GM12878 (cell line): ENCODE measurements at regions not wholly inside any gene's neighbourhood (a gene's known extent, or its start where the extent isn't known, plus 50 kb on each side); places are given as distances from the start of the nearest gene placed in this dataset.
A peak's percentile ranks its signal among the peaks of the same experiment; 100 is the strongest.

Experiments
- ATAC-seq: fragments of 200-7000 bp; cut with Tn5 transposase; 3 replicates; pipeline ENCODE4 v1.9.1; 2020; ENCODE audit warnings: mild to moderate bottlenecking, moderate library complexity
- BruUV-seq: library from RNA; stranded (reverse); fragments of 400-500 nt; replicated peaks from 2 replicates; lab custom pipeline; 2021; lab: Mats Ljungman, UMichigan
- CTCF ChIA-PET: fragments of 300-600 bp; sonication (Branson Sonifier 250); formaldehyde crosslinking; extraction: SDS; loops from one replicate; lab custom pipeline; 2021; ENCODE audit warnings: inconsistent platforms; lab: Yijun Ruan, JAX
- POLR2A ChIA-PET: fragments of 350-600 bp; formaldehyde crosslinking; extraction: SDS; loops from one replicate; lab custom pipeline; 2021; ENCODE audit warnings: inconsistent platforms; lab: Charles Lee
- RAD21 ChIA-PET: fragments of 300-600 bp; sonication (Branson Sonifier 250); formaldehyde crosslinking; loops from one replicate; lab custom pipeline; 2023; ENCODE audit warnings: antibody characterized with exemption; ENCODE audit not compliant: unreplicated experiment; lab: Charles Lee
- SMC1A ChIA-PET: fragments of 300-600 bp; sonication (Branson Sonifier 250); formaldehyde crosslinking; loops from one replicate; lab custom pipeline; 2023; ENCODE audit not compliant: unreplicated experiment, uncharacterized antibody; lab: Charles Lee
- DNase-seq: peaks from one replicate; pipeline ENCODE4 v3.0.0-alpha.2; 2011; ENCODE audit warnings: low read depth, low spot score
- FAIRE-seq: peaks from 3 replicates; lab custom pipeline; 2011; peaks lifted over from hg19 to GRCh38; lab: Jason Lieb, UNC
- H2AFZ ChIP-seq: 2 replicates; pipeline ENCODE4 v1.6.0; 2011; ENCODE audit warnings: low read depth, low read length, control low read depth; ENCODE audit not compliant: control insufficient read depth
- H3K27ac ChIP-seq: 2 replicates; pipeline ENCODE4 v1.5.1; 2011; ENCODE audit warnings: control low read depth; ENCODE audit not compliant: control insufficient read depth, insufficient read depth
- H3K27me3 ChIP-seq, 2 experiments: replicated peaks in 1 of 2; 2 replicates each; pipeline versions ENCODE4 v1.6.0 to v1.6.1; 2011; ENCODE audit warnings: low read length in 1 of 2; ENCODE audit not compliant: control insufficient read depth in 2 of 2, insufficient read depth in 2 of 2
- H3K36me3 ChIP-seq, 2 experiments: 2 replicates each; pipeline ENCODE4 v1.5.1; 2011; ENCODE audit warnings: low read length in 1 of 2; ENCODE audit not compliant: control insufficient read depth in 2 of 2, insufficient read depth in 2 of 2
- H3K4me1 ChIP-seq: 2 replicates; pipeline ENCODE4 v1.6.1; 2011; ENCODE audit warnings: mild to moderate bottlenecking, low read length, moderate library complexity, mixed read lengths; ENCODE audit not compliant: control insufficient read depth, insufficient read depth
- H3K4me2 ChIP-seq: 2 replicates; pipeline ENCODE4 v1.6.0; 2011; ENCODE audit warnings: control low read depth; ENCODE audit not compliant: control insufficient read depth, insufficient read depth
- H3K4me3 ChIP-seq: fragments of 200-600 bp; sonication (generic); 2 replicates; pipeline ENCODE4 v1.5.1; 2016
- H3K79me2 ChIP-seq: 2 replicates; pipeline ENCODE4 v1.6.0; 2011; ENCODE audit warnings: low read length; ENCODE audit not compliant: control insufficient read depth, insufficient read depth
- H3K9ac ChIP-seq: 2 replicates; pipeline ENCODE4 v1.8.0; 2011; ENCODE audit warnings: low read length, control low read depth, mixed read lengths; ENCODE audit not compliant: control insufficient read depth, insufficient read depth
- H3K9me3 ChIP-seq: replicated peaks from 3 replicates; pipeline ENCODE4 v1.5.1; 2011; ENCODE audit warnings: mild to moderate bottlenecking, low read length; ENCODE audit not compliant: control insufficient read depth, insufficient read depth
- H4K20me1 ChIP-seq: 2 replicates; pipeline ENCODE4 v1.6.0; 2011; ENCODE audit not compliant: control insufficient read depth, insufficient read depth
- BRCA1 ChIP-seq: IDR thresholded peaks from 2 replicates; pipeline ENCODE4 v1.6.1; 2011; ENCODE audit warnings: low read depth, low read length, improper control_type of control experiment
- CHD2 ChIP-seq: IDR thresholded peaks from 2 replicates; pipeline ENCODE4 v1.6.1; 2011; ENCODE audit warnings: low read depth, low read length, improper control_type of control experiment, borderline replicate concordance
- CREM ChIP-seq: IDR thresholded peaks from 2 replicates; pipeline ENCODE4 v1.6.1; 2014; ENCODE audit warnings: antibody characterized with exemption, low read depth
- EED ChIP-seq: sonication (generic); IDR thresholded peaks from 2 replicates; pipeline ENCODE4 v1.6.1; 2016; ENCODE audit warnings: antibody characterized with exemption, low read depth
- HDAC6 ChIP-seq: fragments of 200-600 bp; sonication (generic); IDR thresholded peaks from one replicate; pipeline ENCODE4 v1.8.0; 2017; ENCODE audit warnings: antibody characterized with exemption; ENCODE audit not compliant: unreplicated experiment
- IRF4 ChIP-seq: IDR thresholded peaks from 2 replicates; pipeline ENCODE4 v1.6.1; 2011; ENCODE audit warnings: low read depth, low read length
- JUNB ChIP-seq: IDR thresholded peaks from 2 replicates; pipeline ENCODE4 v1.6.1; 2016; ENCODE audit warnings: antibody characterized with exemption, mild to moderate bottlenecking
- MTA3 ChIP-seq: IDR thresholded peaks from 2 replicates; pipeline ENCODE4 v1.6.1; 2012; ENCODE audit warnings: low read length, inconsistent platforms, borderline replicate concordance
- RUNX3 ChIP-seq: IDR thresholded peaks from 2 replicates; pipeline ENCODE4 v1.6.1; 2012; ENCODE audit warnings: low read length, inconsistent platforms
- ZZZ3 ChIP-seq: IDR thresholded peaks from 2 replicates; pipeline ENCODE4 v1.6.1; 2011; ENCODE audit warnings: low read depth; ENCODE audit not compliant: control insufficient read depth, insufficient read length
- WGBS: methylation state at CpG from one replicate; pipeline ENCODE4 v1.1.6; 2016; ENCODE audit warnings: low lambda C conversion rate; ENCODE audit not compliant: insufficient replicate concordance, insufficient coverage; ENCODE audit errors: missing lambda C conversion rate; 5-methylcytosine and 5-hydroxymethylcytosine counted together
- in situ Hi-C: fragments of 300-500 bp; cut with MboI; formaldehyde crosslinking; loops from 9 replicates; pipeline ENCODE4 v1.14.3; 2018; ENCODE audit warnings: mixed read lengths
- intact Hi-C: fragments of 100-400 bp; cut with micrococcal nuclease; formaldehyde crosslinking; loops from one replicate; pipeline ENCODE4 v1.14.2; 2022; ENCODE audit not compliant: unreplicated experiment
- TF ChIP-seq, protein P1 (sequence below): fragments of 450-650 bp; IDR thresholded peaks from 2 replicates; pipeline ENCODE4 v1.6.1; 2016; ENCODE audit warnings: mild to moderate bottlenecking
- TF ChIP-seq, protein P2 (sequence below): fragments of 450-650 bp; IDR thresholded peaks from 2 replicates; pipeline ENCODE4 v1.6.1; 2017; ENCODE audit warnings: mild to moderate bottlenecking, moderate library complexity
- TF ChIP-seq, protein P3 (sequence below): fragments of 450-650 bp; formaldehyde crosslinking; IDR thresholded peaks from 2 replicates; pipeline ENCODE4 v1.5.0; 2022; ENCODE audit warnings: mild to moderate bottlenecking, missing genetic modification characterization

DNA sequence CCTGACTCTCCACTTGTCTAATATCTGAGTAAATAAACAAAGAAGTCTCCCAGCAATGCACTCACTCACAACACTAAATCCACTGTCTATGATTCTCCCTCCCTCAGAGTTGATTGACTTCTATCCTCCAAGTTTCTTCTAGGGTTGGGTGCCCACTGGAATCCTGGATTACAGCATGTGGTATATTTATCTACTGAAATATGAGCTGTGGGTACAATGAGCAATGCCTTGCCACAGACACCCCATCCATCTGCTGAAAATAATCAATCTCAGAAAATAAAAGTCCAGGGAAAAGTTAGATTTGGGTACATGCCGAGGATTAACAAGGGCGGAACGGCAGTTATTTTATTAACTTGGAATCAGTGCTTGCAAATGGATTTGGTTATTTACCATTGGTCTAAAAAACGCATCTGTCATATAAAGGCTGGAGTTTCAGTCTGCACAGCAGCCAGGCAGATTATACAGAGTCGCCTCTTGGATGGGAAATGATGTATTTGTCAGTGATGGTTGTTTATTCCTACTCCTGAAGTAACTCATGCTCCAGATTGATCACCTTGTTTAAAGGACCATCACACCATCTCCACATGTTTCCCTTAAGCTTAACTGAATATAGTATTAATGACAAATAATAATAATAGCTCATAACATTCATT lies 193.9 kb upstream of the SOX9 start (continued):
- TF ChIP-seq HDAC6 (no peak), BRCA1 (no peak), ZZZ3 (no peak)
- TF ChIP-seq, protein P1, sequence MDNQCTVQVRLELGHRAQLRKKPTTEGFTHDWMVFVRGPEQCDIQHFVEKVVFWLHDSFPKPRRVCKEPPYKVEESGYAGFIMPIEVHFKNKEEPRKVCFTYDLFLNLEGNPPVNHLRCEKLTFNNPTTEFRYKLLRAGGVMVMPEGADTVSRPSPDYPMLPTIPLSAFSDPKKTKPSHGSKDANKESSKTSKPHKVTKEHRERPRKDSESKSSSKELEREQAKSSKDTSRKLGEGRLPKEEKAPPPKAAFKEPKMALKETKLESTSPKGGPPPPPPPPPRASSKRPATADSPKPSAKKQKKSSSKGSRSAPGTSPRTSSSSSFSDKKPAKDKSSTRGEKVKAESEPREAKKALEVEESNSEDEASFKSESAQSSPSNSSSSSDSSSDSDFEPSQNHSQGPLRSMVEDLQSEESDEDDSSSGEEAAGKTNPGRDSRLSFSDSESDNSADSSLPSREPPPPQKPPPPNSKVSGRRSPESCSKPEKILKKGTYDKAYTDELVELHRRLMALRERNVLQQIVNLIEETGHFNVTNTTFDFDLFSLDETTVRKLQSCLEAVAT = no peak
- TF ChIP-seq, all 136 proteins: peak for 0

DNA sequence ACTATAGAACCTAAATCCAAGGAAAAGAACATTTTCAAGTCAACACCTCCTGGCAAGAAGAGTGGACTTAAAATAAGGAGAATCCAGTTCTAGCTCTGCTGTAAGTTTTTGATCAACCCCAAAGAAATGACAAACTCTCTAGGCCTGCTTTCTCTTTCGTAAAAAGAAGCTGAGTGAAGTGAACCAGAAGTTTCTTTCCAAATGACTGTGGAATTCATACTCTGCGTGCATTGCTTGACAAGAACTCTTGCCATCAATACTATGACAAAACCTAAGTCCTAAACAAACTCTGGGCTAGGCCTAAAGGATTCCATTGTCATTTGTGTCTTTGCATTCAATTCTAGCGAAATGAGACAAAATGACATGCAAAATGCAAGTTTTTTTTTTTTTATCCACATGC lies 187.5 kb upstream of the SOX9 start:
- Histone ChIP-seq H3K4me2 (no peak overlapping the region), H3K4me1 (peaks cover 5% of the 10 kb centered on the region; the same call in 1 of the 2 replicates), H2AFZ (no peak overlapping the region), H4K20me1 (no peaks in the 10 kb centered on the region), H3K27me3 (no peaks in the 10 kb centered on the region), H3K79me2 (no peaks in the 10 kb centered on the region), H3K36me3 (no peaks in the 10 kb centered on the region), H3K4me3 (no peak overlapping the region), H3K9ac (no peak overlapping the region), H3K9me3 (no peaks in the 10 kb centered on the region), H3K27ac (no peak overlapping the region)
- no TSS peak for BruUV-seq
- peak; percentile 34; the same call in 2 of the 3 replicates for ATAC-seq
- POLR2A ChIA-PET = interaction anchor here (0.7 kb wide), 1 partner anchor 57 kb away, joined by 5 read pairs; no protein-coding TSS in a partner anchor
- CTCF ChIA-PET = no interaction called here
- 13% methylated on average over 3 of the region's 3 CpGs for WGBS
- in situ Hi-C loops (no loop called here), intact Hi-C loops (no loop called here)
- SMC1A ChIA-PET = no interaction called here
- RAD21 ChIA-PET = no interaction called here
- FAIRE-seq = no peak
- DNase-seq = no peak
- 0 out of 2 replicates have a peak, but pooled peaks have one; percentile 10 for TF ChIP-seq CREM
- TF ChIP-seq CHD2 = no peak
- TF ChIP-seq JUNB = peak; percentile 79
- TF ChIP-seq, protein P2, sequence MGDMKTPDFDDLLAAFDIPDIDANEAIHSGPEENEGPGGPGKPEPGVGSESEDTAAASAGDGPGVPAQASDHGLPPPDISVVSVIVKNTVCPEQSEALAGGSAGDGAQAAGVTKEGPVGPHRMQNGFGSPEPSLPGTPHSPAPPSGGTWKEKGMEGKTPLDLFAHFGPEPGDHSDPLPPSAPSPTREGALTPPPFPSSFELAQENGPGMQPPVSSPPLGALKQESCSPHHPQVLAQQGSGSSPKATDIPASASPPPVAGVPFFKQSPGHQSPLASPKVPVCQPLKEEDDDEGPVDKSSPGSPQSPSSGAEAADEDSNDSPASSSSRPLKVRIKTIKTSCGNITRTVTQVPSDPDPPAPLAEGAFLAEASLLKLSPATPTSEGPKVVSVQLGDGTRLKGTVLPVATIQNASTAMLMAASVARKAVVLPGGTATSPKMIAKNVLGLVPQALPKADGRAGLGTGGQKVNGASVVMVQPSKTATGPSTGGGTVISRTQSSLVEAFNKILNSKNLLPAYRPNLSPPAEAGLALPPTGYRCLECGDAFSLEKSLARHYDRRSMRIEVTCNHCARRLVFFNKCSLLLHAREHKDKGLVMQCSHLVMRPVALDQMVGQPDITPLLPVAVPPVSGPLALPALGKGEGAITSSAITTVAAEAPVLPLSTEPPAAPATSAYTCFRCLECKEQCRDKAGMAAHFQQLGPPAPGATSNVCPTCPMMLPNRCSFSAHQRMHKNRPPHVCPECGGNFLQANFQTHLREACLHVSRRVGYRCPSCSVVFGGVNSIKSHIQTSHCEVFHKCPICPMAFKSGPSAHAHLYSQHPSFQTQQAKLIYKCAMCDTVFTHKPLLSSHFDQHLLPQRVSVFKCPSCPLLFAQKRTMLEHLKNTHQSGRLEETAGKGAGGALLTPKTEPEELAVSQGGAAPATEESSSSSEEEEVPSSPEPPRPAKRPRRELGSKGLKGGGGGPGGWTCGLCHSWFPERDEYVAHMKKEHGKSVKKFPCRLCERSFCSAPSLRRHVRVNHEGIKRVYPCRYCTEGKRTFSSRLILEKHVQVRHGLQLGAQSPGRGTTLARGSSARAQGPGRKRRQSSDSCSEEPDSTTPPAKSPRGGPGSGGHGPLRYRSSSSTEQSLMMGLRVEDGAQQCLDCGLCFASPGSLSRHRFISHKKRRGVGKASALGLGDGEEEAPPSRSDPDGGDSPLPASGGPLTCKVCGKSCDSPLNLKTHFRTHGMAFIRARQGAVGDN = no peak
- TF ChIP-seq RUNX3 = peak; percentile 26; the same call in 1 of the 2 replicates
- peak; percentile 61; the same call in 1 of the 2 replicates for TF ChIP-seq IRF4
- no peak for TF ChIP-seq MTA3
- TF ChIP-seq EED = peak; percentile 44; the same call in 1 of the 2 replicates
- TF ChIP-seq, protein P3, sequence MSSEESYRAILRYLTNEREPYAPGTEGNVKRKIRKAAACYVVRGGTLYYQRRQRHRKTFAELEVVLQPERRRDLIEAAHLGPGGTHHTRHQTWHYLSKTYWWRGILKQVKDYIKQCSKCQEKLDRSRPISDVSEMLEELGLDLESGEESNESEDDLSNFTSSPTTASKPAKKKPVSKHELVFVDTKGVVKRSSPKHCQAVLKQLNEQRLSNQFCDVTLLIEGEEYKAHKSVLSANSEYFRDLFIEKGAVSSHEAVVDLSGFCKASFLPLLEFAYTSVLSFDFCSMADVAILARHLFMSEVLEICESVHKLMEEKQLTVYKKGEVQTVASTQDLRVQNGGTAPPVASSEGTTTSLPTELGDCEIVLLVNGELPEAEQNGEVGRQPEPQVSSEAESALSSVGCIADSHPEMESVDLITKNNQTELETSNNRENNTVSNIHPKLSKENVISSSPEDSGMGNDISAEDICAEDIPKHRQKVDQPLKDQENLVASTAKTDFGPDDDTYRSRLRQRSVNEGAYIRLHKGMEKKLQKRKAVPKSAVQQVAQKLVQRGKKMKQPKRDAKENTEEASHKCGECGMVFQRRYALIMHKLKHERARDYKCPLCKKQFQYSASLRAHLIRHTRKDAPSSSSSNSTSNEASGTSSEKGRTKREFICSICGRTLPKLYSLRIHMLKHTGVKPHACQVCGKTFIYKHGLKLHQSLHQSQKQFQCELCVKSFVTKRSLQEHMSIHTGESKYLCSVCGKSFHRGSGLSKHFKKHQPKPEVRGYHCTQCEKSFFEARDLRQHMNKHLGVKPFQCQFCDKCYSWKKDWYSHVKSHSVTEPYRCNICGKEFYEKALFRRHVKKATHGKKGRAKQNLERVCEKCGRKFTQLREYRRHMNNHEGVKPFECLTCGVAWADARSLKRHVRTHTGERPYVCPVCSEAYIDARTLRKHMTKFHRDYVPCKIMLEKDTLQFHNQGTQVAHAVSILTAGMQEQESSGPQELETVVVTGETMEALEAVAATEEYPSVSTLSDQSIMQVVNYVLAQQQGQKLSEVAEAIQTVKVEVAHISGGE (CRISPR knock-in tag) = no peak
